HG03520 (cell line): ENCODE measurements at regions not wholly inside any gene's neighbourhood (a gene's known extent, or its start where the extent isn't known, plus 50 kb on each side); places are given as distances from the start of the nearest gene placed in this dataset.

ENCODE experiments used
- ATAC-seq: cut with Tn5 transposase; IDR thresholded peaks from one replicate; pipeline ENCODE4 v1.9.1; 2021; ENCODE audit warnings: mild to moderate bottlenecking, moderate library complexity; ENCODE audit not compliant: unreplicated experiment

DNA sequence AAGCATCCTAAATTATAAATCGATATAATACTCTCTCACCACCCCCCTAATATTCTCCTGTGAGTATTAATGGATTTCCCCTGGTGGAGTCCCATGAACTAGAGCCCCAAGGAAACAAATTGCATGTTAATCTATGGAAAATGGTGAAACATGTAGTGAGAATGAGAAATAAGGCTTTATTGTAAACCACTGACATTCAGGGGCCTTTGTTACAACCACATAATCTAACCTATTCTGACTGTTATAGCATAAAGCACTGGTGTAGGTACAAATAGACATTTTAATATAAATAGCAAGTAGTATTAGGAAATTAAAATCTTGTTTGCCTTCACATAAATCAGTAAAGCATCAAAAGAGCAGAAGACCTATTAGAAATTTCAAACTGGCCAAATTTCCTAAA, 65.3 kb upstream of the TLK1 start:
- no peak for ATAC-seq

GRCh38 chr2:171225302-171225980, 64.7 kb upstream of the TLK1 start:
- ATAC-seq = no peak

- no peak for ATAC-seq
Observed at GRCh38 chr2:171217330-171217729, 56.6 kb upstream of the TLK1 start.

DNA sequence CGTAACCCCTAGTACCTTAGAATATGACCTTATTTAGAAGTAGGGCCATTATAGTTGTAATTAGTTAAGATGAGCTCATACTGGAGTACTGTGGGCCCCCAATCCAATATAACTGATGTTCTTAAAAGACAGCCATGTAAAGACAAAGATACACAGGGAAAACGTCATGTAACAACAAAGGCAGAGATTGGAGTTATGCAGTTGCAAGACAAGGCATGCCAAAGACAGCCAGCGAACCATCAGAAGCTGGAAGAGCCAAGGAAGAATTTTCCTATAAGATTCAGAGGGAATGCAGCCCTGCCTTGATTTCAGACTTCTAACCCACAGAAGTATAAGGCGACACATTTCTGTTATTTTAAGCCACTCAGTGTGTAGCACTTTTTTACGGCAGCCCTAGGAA, 55.9 kb upstream of the TLK1 start:
- no peak for ATAC-seq

DNA sequence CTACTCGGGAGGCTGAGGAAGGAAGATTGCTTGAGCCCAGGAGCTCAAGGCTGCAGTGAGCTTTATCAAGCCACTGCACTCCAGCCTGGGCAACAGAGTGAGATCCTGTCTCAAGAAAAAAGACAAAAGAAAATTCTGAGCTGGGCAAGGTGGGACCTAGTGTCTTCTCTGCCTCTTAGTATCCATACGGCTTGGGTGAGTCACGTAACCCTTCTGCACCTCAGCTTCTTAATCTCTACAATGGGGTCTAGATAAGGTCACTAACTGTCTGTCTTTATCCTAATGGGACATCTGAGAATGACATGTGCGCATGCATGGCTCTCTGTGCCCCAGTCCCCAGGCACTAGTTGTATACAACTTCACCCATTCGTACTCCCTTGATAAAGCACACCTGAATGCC, 53.4 kb upstream of the TLK1 start:
- ATAC-seq = no peak

- peak; percentile 69 for ATAC-seq
Observed at GRCh38 chr2:171210864-171211431, 50.3 kb upstream of the TLK1 start.
